GM12873 (cell line): ENCODE measurements at regions not wholly inside any gene's neighbourhood (a gene's known extent, or its start where the extent isn't known, plus 50 kb on each side); places are given as distances from the start of the nearest gene placed in this dataset.

ENCODE experiments used
- TF ChIP-seq, protein P1 (sequence below): IDR thresholded peaks from 2 replicates; pipeline ENCODE4 v1.5.1; 2012; ENCODE audit warnings: low read depth, mild to moderate bottlenecking, moderate library complexity, low read length, control low read depth; ENCODE audit not compliant: insufficient read depth; ENCODE audit errors: missing control alignments

DNA sequence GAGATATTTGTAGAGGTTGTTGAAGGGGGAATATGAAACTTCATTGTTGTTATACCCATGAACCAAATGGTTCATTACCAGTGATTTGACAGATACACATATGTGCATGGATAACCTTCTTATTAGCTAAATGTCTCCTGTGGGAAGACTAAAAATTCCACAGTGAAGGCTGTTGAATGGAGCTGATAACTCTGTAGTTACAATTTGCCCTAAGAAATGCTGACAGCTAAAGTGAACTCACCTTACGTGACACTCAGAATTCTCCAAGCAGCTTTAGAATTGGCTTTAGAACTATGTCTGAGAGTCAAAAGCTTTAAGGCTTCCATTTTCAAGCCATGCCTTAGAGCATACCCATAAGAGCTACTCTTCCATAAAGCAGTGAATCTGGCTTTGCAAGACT lies 276.9 kb downstream of the PRELID2 start:
- TF ChIP-seq, protein P1, sequence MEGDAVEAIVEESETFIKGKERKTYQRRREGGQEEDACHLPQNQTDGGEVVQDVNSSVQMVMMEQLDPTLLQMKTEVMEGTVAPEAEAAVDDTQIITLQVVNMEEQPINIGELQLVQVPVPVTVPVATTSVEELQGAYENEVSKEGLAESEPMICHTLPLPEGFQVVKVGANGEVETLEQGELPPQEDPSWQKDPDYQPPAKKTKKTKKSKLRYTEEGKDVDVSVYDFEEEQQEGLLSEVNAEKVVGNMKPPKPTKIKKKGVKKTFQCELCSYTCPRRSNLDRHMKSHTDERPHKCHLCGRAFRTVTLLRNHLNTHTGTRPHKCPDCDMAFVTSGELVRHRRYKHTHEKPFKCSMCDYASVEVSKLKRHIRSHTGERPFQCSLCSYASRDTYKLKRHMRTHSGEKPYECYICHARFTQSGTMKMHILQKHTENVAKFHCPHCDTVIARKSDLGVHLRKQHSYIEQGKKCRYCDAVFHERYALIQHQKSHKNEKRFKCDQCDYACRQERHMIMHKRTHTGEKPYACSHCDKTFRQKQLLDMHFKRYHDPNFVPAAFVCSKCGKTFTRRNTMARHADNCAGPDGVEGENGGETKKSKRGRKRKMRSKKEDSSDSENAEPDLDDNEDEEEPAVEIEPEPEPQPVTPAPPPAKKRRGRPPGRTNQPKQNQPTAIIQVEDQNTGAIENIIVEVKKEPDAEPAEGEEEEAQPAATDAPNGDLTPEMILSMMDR, result no peak

DNA sequence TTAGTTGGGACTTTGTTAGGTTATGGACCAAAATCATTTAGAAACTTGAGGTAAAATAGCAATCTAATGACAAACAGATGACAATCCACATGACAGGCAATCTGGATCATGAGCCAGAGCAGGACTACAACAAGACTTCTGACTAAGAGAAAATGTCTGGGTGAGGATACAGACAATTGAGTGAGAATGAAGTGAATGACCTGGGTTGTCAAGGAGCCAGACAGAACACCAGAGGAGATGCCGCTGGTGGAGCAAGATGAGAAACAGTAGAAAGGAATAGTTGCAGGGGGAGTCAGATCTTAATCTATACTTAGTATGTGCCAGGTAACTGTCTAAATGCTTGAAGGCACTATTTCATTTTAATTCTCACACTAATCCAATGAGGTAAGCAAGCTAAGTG lies 277.8 kb downstream of the PRELID2 start:
- TF ChIP-seq, protein P1, result no peak

DNA sequence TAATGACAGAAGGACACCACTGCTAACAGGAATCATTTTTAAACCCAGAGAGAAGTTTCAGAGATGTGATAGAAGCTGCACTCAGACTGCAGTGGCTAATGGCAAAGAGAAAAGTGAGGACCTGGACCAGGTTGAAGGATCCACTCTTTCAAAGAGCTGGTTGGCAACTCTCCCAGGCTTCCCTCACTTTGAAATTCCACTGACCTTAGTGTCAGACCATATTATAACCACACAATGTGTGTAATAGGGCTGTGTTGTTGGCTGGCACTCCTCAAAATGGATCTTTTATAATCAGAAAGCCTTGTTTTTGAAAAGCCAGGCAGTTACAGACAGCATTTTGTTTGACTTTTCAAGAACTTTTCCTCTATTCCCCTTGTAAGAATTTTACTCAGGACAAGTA lies 280.7 kb downstream of the PRELID2 start:
- TF ChIP-seq, protein P1, result no peak

DNA sequence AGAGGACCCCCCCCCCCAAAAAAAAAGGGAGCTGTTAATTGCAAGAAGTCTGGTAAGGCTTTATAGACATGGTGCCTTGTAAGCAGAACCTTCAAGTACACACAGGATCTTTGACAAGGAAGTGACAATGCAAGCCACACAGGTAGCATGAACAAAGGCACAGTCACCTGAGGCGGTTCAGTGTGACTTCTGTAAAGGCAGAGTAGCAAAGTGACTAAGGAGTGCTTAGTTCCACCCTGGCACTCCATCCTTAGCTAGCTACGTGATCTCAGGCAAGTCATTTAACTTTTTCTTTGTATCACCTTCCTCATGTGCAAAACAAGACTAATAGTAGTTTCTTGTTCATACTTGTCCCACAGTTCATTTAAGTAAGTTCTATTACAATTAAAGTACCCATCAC lies 282.0 kb downstream of the PRELID2 start:
- TF ChIP-seq, protein P1, result no peak

DNA sequence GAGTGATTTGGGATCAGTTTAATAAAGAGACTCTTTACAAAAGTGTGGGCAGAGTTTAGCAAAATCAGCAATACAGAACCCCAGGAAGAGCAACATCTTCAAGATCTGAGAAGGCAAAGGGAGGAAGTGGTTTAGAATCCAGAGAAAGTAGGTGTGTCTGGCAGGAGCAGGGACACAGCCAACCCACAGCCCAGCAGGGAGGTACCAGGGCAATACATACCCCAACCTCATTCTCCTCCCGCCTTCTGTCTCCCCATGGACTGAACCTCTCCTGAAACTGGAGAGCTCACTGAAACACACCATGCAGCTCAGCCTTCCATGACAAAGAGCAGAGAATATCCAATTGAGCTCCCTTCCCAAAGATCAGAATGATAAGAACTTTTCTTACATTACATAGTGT lies 283.4 kb downstream of the PRELID2 start:
- TF ChIP-seq, protein P1, result no peak

DNA sequence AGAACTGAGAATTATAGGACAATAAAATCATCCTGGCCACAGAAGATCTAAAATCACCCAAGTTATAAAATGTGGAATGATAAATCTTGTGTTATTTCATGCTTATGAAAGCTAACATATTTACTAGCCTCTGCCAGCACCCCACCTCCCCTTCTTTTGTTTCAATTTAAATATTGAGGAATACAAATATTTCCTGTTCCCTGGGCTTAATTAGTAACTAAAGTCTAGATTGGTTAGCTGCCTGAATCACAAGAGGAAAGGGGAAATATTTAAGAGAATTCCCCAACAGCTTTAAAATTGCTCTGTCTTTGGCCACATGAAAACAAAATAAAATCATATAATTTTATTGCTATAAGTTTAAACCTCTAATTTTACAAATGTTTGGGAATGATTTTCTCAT lies 287.0 kb downstream of the PRELID2 start:
- TF ChIP-seq, protein P1, result no peak

DNA sequence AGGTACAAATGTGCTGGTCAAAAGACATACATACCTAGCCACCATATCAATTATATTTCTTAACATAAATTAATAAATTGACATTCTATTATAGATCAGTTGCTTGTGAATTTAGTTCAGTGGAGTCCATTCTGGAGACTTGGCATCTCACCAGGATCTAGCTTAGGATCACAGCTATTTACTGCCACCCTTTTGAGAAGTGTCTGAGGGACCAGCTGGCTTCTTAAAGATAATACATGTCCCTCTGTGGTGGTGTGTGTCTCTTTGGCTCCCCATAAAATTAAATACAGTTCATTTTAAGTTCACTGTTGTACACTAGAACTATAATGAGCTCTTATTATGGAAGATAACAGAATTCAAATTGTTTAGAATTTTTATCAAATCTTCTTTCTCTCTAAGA lies 290.7 kb downstream of the PRELID2 start:
- TF ChIP-seq, protein P1, result no peak
